GM19395 (cell line): ENCODE measurements at regions not wholly inside any gene's neighbourhood (a gene's known extent, or its start where the extent isn't known, plus 50 kb on each side); places are given as distances from the start of the nearest gene placed in this dataset.
"Not testable (repeated sequence)": the region's sequence is repeated elsewhere in the genome, so short reads cannot be mapped to it uniquely, and the experiment has no call there.

Experiments used
- ATAC-seq: cut with Tn5 transposase; IDR thresholded peaks from one replicate; pipeline ENCODE4 v1.9.1; 2021; ENCODE audit warnings: mild to moderate bottlenecking, moderate library complexity; ENCODE audit not compliant: unreplicated experiment

DNA sequence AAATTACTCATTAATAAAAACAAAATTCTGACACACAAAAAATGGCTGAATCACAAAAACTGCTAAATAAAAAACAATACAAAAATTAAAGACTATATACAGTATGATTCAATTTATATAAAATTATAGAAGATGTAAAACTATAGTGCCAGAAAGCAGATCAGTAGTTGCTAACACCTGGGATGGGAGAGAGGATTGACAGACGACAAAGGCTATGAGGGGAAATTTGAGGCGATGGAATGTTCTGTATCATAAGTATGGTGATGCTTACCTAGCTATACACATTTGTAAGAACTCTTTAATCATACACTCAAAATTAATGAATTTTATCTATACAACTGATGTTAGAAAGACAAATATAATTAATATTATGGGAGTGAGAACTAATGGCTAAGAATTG, 247.9 kb upstream of the GJE1 start:
- ATAC-seq, result no peak

- no peak for ATAC-seq
Measured at GRCh38 chr6:141878686-141879085, 254.0 kb upstream of the GJE1 start.

- no peak for ATAC-seq
Measured at GRCh38 chr6:141877275-141877983, 255.3 kb upstream of the GJE1 start.

DNA sequence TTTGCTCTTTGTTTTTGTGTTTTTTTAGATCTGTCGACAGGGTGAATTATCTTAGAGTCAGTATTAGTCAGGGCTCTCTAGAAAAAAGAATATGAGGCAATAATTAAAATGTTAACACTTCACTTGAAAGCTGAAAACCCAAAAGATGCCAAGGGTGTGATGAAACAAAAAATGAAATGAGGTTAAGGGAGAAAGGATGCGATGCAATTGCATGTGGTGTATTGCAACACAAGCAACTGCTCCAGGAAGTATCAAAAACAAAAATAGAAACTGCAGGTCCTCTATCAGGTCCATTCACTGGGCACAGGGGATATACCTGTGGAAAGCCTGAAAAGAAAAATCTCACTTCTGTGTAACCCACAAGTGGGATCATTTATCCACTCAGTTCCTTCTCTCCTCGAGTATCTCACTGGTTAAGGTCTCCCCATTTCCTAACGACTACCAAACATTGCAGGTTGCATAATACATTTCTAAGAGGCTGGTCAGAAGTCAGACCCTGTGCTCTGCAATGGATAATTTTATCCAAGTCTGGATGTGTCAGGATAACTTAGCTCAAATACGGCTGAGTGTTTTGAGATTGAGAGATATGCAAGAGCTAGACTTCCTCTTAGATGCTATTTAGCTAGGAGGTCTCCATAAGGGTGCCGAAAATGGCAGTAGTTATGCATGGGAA, 257.7 kb upstream of the GJE1 start:
- no peak for ATAC-seq

DNA sequence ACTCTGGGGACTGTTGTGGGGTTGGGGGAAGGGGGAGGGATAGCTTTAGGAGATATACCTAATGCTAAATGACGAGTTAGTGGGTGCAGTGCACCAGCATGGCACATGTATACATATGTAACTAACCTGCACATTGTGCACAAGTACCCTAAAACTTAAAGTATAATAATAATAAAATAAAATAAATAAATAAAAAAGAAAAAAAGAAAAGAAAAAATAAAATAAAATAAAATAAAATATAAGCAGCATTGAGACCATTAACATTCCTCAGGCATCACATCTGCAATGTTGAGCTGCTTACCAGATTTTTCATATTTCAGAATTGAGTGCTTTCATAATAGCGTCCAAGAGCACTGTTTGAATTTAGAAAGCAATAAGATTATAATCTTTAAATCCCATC, 263.2 kb upstream of the GJE1 start:
- not testable (repeated sequence) for ATAC-seq

- ATAC-seq, result no peak
Measured at GRCh38 chr6:141867767-141868166, 265.0 kb upstream of the GJE1 start.

DNA sequence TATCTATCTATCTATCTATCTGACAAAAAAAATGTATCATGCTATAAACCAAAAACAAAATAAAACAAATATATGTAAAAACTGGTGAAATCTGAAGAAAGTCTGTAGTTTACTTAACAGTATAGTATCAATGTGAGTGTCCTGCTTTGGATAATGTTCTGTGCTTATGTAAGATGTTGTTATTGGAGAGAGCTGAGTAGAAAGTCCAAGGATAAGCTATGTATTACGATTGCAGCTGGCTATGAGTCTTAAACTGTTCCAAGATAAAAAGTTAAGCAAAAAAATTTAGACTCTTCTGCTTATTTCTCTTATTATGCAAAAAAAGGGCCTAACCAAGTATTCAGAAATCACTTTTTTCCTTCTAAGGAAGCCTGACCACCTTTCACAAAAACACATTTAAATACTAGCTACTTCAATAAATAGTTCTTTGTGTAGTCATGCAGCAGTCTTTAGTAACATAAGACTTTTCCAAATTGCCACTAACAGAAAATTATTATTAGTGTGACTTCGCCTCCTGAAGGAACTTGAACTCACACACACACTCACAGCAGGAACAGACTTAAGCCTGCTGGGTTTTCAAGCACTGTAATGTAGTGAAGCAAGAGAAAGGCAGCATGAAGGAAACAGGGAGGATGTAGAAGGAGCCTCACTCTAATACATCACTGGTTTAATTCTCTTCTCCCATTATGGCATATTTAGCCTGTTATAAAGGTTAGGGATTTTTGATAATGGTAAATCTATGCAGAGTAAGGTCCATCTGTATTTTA, 265.8 kb upstream of the GJE1 start:
- ATAC-seq, result no peak

GRCh38 chr6:141851063-141851462, 281.7 kb upstream of the GJE1 start:
- no peak for ATAC-seq

- no peak for ATAC-seq
Measured at GRCh38 chr6:141848029-141848890, 284.5 kb upstream of the GJE1 start.

DNA sequence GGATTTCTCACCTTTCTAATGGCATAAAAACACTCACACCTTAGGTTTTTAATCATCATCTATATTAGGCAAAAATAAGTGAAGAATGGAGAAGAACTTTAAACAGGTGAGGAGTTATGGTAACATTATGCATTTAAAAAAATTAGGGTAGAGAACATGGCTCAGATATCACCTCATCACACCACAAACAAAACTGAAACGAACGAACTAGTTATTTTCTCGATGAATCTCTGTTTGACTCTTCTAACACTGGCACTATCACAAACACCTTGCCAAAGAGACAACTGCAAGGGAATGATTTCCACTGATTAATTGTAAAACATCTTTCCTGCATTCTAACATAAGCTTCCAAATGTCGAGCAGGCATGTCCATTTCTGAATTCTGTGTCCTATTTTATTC, 286.1 kb upstream of the GJE1 start:
- ATAC-seq, result no peak

DNA sequence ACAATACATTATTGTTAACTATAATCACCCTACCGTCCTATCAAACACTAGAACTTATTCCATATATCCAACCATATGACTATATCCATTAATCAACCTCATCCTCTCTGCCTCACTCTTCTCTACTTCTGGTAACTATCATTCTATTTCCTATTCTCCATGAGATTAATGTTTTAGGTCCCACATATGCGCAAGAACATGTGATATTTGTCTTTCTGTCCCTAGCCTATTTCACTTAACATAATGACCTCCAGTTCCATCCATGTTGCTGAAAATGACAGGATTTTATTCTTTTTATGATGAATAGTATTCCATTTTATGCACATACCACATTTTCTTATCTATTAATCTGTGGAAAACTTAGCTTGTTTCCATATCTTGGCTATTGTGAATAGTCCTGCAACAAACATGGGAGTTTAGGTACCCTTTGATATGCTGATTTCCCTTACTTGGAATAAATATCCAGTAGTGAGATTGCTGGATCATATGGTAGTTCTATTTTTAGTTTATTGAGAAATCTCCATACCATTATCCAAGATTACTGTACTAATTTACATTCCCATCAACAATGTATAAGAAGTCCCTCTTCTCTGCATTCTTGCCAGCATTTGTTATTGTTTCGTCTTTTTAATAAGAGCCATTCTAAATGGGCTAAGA, 289.4 kb upstream of the GJE1 start:
- ATAC-seq, result no peak

- no peak for ATAC-seq
Measured at GRCh38 chr6:141833001-141833655, 299.6 kb upstream of the GJE1 start.

DNA sequence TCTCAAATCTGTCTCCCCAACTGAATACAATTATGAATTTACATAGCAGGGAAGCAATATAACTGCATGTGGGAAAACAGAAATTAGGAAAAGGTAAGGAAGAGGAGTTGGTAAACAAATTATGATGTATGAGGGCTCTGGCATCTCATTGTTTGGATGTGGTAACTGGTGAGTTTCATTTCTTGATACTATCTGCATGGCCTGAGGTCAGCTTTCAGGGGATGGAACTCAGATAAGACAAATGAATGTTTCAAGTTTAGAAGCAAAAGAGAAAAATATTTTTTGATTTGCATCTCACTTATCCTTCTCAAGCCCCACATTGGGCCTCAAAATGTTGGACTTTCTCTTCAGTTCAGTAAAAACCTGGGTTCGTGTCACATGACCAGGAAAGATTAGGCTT, 302.2 kb upstream of the GJE1 start:
- no peak for ATAC-seq

DNA sequence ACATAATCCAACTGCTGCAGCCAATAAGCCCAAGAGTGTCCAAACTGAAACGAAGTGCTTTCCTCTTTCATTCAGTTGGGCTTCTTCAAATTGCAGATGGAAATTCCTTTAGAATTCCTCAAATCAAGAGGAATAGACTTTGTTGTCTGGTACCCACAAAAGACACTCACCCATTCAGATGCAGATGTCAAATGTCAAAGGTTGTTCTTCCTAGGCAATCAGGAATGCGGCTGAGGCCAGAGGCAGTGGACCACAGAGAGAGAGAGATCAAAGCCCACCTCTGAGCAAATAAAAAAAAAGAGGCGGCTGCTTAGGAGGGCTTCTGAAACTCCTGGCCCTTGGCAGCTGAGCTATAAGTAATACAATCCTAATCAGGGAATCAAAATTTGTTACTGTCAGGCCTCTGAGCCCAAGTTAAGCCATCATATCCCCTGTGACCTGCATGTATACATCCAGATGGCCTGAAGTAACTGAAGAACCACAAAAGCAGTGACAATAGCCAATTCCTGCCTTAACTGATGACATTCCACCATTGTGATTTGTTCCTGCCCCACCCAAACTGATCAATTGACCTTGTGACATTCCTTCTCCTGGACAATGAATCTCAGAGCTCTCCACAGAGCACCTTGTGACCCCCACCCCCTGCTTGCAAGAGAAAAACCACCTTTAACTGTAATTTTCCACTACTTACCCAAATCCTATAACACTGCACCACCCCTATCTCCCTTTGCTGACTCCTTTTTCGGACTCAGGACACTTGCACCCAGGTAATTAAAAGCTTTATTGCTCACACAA, 303.0 kb upstream of the GJE1 start:
- no peak for ATAC-seq

- no peak for ATAC-seq
Measured at GRCh38 chr6:141824350-141824749, 308.4 kb upstream of the GJE1 start.

- not testable (repeated sequence) for ATAC-seq
Measured at GRCh38 chr6:141815039-141815438, 317.7 kb upstream of the GJE1 start.

DNA sequence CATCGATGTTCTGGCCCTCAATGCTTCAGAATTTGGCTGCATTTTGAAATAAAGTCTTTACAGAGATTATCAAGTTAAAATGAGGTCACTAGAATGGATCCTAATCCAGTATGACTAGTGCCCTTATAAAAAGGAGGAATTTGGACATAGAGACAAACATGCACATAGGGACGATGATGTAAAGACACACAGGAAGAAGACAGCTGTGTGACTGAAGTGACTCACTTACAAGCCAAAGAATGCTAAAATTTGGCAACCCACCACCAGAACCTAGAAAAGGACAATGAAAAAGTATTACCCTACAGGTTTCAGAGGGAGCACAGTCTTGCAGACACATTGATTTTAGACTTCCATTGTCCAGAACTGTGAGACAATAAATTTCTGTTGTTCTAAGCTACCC, 322.8 kb upstream of the GJE1 start:
- ATAC-seq, result no peak

DNA sequence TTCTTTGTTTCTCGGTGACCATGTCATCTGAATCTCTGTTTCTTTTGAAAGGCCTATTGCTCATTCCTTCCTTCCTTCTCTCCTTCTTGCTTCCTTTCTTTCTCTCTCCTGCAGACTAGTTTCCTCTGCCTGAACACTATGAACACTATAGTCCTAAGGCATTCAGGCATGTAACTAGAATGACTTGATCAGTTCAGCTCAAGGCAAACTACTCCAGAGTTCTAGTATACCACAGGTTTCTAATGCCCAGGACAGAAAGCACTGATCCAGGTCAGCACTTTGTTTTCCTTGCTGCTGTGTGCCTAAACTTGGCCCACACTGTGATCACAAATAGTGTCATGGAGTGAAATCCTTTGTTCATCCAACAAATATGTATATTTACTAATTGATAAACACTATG, 324.1 kb upstream of the GJE1 start:
- no peak for ATAC-seq

DNA sequence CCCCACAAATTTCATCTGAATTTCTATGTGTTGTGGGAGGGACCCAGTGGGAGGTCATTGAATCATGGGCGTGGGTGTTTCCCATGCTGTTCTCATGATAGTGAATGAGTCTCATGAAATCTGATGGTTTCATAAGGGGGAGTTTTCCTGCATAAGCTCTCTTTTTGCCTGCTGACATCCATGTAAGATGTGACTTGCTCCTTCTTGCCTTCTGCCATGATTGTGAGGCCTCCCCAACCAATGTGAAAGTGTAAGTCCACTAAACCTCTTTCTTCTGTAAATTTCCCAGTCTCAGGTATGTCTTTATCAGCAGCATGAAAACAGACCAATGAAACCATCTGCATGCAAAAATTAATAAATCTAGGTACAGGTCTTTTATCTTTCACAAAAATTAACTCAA, 331.8 kb upstream of the GJE1 start:
- ATAC-seq, result not testable (repeated sequence)
